Activated T-helper 17 cell treated with anti-CD3 and anti-CD28 coated beads, Interleukin-2, amount 50 U/mL, for 72 hours (primary cell): ENCODE measurements at regions not wholly inside any gene's neighbourhood (a gene's known extent, or its start where the extent isn't known, plus 50 kb on each side); places are given as distances from the start of the nearest gene placed in this dataset.

Source experiments
- ATAC-seq: fragments of 150-1000 bp; cut with Tn5 transposase; replicated peaks from 2 replicates; pipeline ENCODE4 v1.10.0; 2021; ENCODE audit warnings: mild to moderate bottlenecking, moderate library complexity
- H3K27ac Mint-ChIP-seq: one replicate; pipeline ENCODE4 v1.8.0; 2022; ENCODE audit warnings: mixed read lengths
- H3K27me3 Mint-ChIP-seq: one replicate; pipeline ENCODE4 v1.8.0; 2022; ENCODE audit warnings: mixed read lengths
- H3K36me3 Mint-ChIP-seq: one replicate; pipeline ENCODE4 v1.8.0; 2022; ENCODE audit warnings: low read depth, mild to moderate bottlenecking, mixed read lengths
- H3K4me1 Mint-ChIP-seq: one replicate; pipeline ENCODE4 v1.8.0; 2022; ENCODE audit warnings: mixed read lengths
- H3K4me3 Mint-ChIP-seq: one replicate; pipeline ENCODE4 v1.8.0; 2022; ENCODE audit warnings: mild to moderate bottlenecking, mixed read lengths
- H3K9me3 Mint-ChIP-seq: one replicate; pipeline ENCODE4 v1.8.0; 2022; ENCODE audit warnings: mixed read lengths

GRCh38 chr5:4362411-4362810, 766.8 kb downstream of the IRX1 start:
- H3K4me3 Mint-ChIP-seq = no peak overlapping the region
- no peaks in the 10 kb centered on the region for H3K36me3 Mint-ChIP-seq
- no peak overlapping the region for H3K27ac Mint-ChIP-seq
- no peak for ATAC-seq
- H3K9me3 Mint-ChIP-seq = peaks cover 24% of the 10 kb centered on the region
- no peaks in the 10 kb centered on the region for H3K4me1 Mint-ChIP-seq
- no peaks in the 10 kb centered on the region for H3K27me3 Mint-ChIP-seq

- H3K27ac Mint-ChIP-seq = no peak overlapping the region
- peaks cover 24% of the 10 kb centered on the region for H3K9me3 Mint-ChIP-seq
Observed at GRCh38 chr5:4363045-4363444, 767.4 kb downstream of the IRX1 start.

DNA sequence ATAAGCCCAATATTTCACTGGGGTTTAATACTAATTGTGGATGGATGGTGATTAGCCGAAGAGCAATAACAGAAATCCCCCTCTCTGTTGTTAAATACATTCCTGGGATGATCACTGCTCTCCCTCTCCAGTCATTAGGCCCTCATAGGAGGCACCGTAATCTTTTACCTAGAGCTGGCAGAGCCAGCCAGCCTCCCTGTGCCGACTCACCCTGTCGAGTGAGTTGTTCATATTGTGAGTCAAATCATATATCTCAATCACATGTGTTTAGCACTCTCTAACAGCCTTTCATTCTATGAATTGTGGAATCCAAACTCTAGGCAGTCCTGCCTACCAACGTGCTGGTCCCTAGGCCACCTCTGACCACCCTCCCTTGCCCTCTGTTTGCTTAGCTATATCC, 771.0 kb downstream of the IRX1 start:
- Mint-ChIP-seq H3K4me1 (no peaks in the 10 kb centered on the region), H3K4me3 (no peak overlapping the region), H3K36me3 (no peaks in the 10 kb centered on the region), H3K9me3 (peaks cover 15% of the 10 kb centered on the region), H3K27ac (no peak overlapping the region), H3K27me3 (no peaks in the 10 kb centered on the region)
- ATAC-seq = no peak

More at GRCh38 chr5:4363045-4363444, 767.4 kb downstream of the IRX1 start:
- H3K36me3 Mint-ChIP-seq = no peaks in the 10 kb centered on the region
- no peaks in the 10 kb centered on the region for H3K27me3 Mint-ChIP-seq
- no peaks in the 10 kb centered on the region for H3K4me1 Mint-ChIP-seq
- H3K4me3 Mint-ChIP-seq = no peak overlapping the region
- no peak for ATAC-seq

- Mint-ChIP-seq H3K27ac (no peak overlapping the region), H3K27me3 (no peaks in the 10 kb centered on the region), H3K4me1 (no peaks in the 10 kb centered on the region), H3K9me3 (peaks cover 19% of the 10 kb centered on the region), H3K36me3 (no peaks in the 10 kb centered on the region), H3K4me3 (no peak overlapping the region)
- ATAC-seq = no peak
Observed at GRCh38 chr5:4370218-4370617, 769.9 kb upstream of the ADAMTS16 start.

DNA sequence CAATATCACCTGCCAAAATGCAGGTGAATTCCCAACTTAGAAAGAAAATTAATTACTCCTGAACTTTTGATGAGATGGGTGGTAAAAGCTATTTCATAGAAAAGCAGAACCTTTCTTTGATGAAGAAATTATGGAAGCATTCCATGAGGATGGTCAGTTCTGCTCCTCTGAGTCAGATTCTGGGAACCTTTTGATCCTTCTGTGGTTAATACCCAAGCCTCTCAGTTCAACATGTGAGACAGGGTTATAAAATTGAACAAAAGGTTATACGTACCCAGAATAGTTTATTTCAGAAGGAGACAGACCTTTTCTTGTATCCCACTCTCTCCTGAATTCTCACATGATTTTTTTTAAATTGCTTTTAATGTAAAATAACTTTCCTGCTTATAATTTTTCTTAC, 767.6 kb upstream of the ADAMTS16 start:
- Mint-ChIP-seq H3K9me3 (peaks cover 15% of the 10 kb centered on the region), H3K4me3 (no peak overlapping the region), H3K27me3 (no peaks in the 10 kb centered on the region), H3K4me1 (no peaks in the 10 kb centered on the region), H3K36me3 (no peaks in the 10 kb centered on the region), H3K27ac (no peak overlapping the region)
- no peak for ATAC-seq

GRCh38 chr5:4373051-4373820, 766.9 kb upstream of the ADAMTS16 start:
- ATAC-seq = no peak
- Mint-ChIP-seq H3K27me3 (no peaks in the 10 kb centered on the region), H3K4me1 (no peaks in the 10 kb centered on the region), H3K36me3 (no peaks in the 10 kb centered on the region), H3K27ac (no peak overlapping the region), H3K4me3 (no peak overlapping the region), H3K9me3 (peaks cover 15% of the 10 kb centered on the region)

GRCh38 chr5:4374866-4375265, 765.3 kb upstream of the ADAMTS16 start:
- Mint-ChIP-seq H3K4me1 (no peaks in the 10 kb centered on the region), H3K9me3 (peaks cover 18% of the 10 kb centered on the region), H3K27ac (no peak overlapping the region), H3K36me3 (no peaks in the 10 kb centered on the region), H3K27me3 (no peaks in the 10 kb centered on the region), H3K4me3 (no peak overlapping the region)
- ATAC-seq = no peak

- Mint-ChIP-seq H3K4me3 (no peak overlapping the region), H3K9me3 (peaks cover 18% of the 10 kb centered on the region), H3K36me3 (no peaks in the 10 kb centered on the region), H3K27ac (no peak overlapping the region), H3K4me1 (no peaks in the 10 kb centered on the region), H3K27me3 (no peaks in the 10 kb centered on the region)
- ATAC-seq = no peak
Observed at GRCh38 chr5:4375640-4376039, 764.5 kb upstream of the ADAMTS16 start.

DNA sequence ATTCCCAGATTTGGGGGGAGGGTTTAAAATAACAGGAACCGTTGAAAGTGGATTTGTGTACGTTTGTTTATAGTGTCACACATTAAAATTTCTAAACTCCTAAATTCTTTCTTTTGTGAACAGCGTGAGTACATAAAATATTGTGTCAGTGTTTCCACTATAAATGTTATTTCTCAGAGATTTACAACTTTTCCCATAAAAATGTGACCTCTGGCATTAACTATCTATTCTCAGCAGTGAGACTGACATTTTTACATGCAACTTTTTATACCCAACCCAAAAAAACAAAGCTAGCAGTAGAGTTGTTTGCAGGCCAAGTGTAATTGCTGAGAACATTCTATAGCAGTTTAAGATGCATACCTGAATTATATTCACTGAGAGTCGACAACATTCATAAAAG, 757.0 kb upstream of the ADAMTS16 start:
- Mint-ChIP-seq H3K4me1 (no peaks in the 10 kb centered on the region), H3K27ac (no peak overlapping the region)

DNA sequence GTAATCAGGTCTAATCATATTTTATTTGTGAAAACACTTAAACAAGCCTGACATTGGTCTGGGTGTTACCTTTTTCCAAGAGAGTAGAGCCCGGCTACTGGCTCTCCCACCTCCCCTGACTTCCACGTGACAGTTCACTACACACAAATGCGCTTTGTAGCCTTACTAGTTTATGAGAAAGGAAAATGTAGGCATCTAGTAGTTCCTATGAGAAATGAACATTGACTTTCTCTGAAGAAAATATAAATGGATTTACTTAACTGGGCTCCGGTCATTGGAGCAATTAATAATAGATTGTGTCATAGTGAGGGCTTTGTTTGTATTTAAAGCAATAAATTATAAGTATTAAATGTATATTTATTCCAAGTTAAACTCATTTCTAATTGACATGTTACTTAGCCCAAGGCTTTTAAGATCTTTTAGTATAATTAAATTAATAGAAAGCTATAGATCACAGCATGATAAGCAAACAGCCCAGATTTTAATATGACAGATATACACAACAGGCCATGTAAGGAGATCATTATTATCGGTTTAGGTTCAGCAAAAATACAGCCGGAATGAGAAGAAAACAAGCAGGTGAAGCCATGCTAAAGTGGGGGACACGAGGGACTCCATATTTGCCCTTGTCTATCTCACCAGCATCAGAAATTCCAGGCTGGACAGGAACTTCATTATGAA, 756.5 kb upstream of the ADAMTS16 start:
- Mint-ChIP-seq H3K4me3 (no peak overlapping the region), H3K27ac (no peak overlapping the region), H3K36me3 (no peaks in the 10 kb centered on the region), H3K4me1 (no peaks in the 10 kb centered on the region), H3K27me3 (no peaks in the 10 kb centered on the region), H3K9me3 (peaks cover 14% of the 10 kb centered on the region)
- no peak for ATAC-seq

More for the DNA sequence above, 757.0 kb upstream of the ADAMTS16 start:
- Mint-ChIP-seq H3K27me3 (no peaks in the 10 kb centered on the region), H3K36me3 (no peaks in the 10 kb centered on the region), H3K4me3 (no peak overlapping the region), H3K9me3 (peaks cover 10% of the 10 kb centered on the region)
- ATAC-seq = no peak

GRCh38 chr5:4384649-4385048, 755.5 kb upstream of the ADAMTS16 start:
- no peaks in the 10 kb centered on the region for H3K36me3 Mint-ChIP-seq
- peaks cover 11% of the 10 kb centered on the region for H3K9me3 Mint-ChIP-seq
- no peak overlapping the region for H3K4me3 Mint-ChIP-seq
- no peak overlapping the region for H3K27ac Mint-ChIP-seq
- no peaks in the 10 kb centered on the region for H3K27me3 Mint-ChIP-seq
- ATAC-seq = no peak
- H3K4me1 Mint-ChIP-seq = no peaks in the 10 kb centered on the region

DNA sequence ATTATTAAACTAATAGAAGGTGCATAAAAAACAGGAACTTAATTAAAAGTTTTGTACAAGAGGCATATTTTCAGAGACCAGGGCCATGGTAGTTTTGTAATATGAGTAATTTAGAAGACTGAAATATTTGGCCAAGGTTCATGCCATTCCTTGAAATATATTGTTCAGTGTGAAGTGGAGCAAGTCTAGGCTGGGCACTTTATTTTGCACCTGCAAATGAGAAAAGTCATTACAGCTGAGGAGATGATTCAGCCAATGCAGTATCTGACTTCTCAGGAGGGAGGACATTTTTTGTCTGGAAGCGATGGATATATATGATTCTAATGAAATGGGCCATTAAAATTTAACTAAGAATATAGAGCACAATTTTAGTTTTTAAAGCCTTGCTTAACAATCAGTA, 754.0 kb upstream of the ADAMTS16 start:
- H3K4me1 Mint-ChIP-seq = no peaks in the 10 kb centered on the region
- H3K4me3 Mint-ChIP-seq = no peak overlapping the region
- peaks cover 14% of the 10 kb centered on the region for H3K9me3 Mint-ChIP-seq
- H3K36me3 Mint-ChIP-seq = no peaks in the 10 kb centered on the region
- H3K27ac Mint-ChIP-seq = no peak overlapping the region
- H3K27me3 Mint-ChIP-seq = no peaks in the 10 kb centered on the region
- ATAC-seq = no peak

DNA sequence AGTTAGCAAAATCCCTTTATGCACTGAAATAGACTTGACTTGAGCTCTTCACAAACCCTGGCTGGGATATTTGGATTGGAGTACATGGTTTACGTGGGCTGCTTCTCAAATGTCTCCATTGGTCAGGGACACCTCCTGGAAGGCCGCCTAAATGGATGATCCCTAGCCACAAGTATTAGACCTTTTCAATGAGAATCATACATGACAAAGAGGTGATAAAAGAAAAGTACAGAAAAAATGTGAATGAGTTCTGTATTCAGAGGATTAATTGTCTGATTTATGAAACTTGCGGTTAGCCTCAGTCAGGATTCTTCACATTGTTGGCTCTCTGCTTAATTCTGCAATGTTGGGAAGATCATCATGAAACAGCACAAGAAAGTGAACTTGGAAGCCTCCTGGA, 752.8 kb upstream of the ADAMTS16 start:
- H3K27ac Mint-ChIP-seq = no peak overlapping the region
- no peak overlapping the region for H3K4me3 Mint-ChIP-seq
- H3K36me3 Mint-ChIP-seq = no peaks in the 10 kb centered on the region
- no peaks in the 10 kb centered on the region for H3K4me1 Mint-ChIP-seq
- H3K27me3 Mint-ChIP-seq = no peaks in the 10 kb centered on the region
- H3K9me3 Mint-ChIP-seq = peaks cover 18% of the 10 kb centered on the region
- no peak for ATAC-seq

DNA sequence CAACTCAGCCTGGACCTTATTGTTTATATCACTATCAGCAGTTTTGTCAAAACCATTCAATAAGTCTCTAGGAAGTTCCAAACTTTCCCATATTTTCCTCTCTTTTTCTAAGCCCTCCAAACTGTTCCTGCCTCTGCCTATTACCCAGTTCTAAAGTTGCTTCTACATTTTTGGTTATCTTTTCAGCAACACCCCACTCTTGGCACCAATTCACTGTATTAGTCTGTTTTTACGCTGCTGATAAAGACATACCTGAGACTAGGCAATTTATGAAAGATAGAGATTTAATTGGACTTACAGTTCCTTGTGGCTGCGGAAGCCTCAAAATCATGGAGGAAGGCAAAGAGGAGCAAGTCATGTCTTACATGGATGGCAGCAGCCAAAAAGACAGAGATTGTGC, 744.4 kb upstream of the ADAMTS16 start:
- no peaks in the 10 kb centered on the region for H3K27me3 Mint-ChIP-seq
- H3K4me1 Mint-ChIP-seq = no peaks in the 10 kb centered on the region
- peaks cover 21% of the 10 kb centered on the region for H3K9me3 Mint-ChIP-seq
- H3K27ac Mint-ChIP-seq = no peak overlapping the region
- no peak overlapping the region for H3K4me3 Mint-ChIP-seq
- H3K36me3 Mint-ChIP-seq = no peaks in the 10 kb centered on the region
- no peak for ATAC-seq

DNA sequence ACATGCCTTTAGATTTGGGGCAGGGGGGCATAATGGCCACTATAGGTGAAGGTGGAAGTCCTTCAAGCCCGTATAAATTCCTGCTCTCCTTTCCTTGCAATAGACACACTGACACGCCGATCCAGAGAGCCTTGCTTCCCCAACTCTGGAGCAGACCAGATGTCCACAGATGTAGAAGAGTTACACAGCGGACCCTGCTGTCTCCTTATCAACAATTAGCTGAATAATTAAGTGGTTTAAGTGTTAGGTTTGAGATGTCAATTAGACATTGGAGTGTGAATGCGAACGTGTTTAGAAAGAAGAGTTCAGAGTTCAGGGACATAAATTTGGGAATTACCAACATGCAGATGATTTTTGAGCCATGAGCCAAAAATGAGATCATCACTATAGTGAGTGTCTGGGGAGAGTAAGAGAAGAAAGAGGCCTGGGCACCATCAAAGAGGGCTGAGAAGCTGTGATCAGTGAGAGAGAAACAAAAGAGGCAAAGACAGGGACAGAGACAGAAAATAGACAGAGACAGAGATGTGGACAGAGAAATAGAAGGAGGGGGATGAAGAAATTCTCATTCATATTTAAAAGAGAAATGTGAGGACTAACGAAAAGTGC, 734.4 kb upstream of the ADAMTS16 start:
- no peak for ATAC-seq
- Mint-ChIP-seq H3K4me3 (no peak overlapping the region), H3K9me3 (peaks cover 18% of the 10 kb centered on the region), H3K36me3 (no peaks in the 10 kb centered on the region), H3K27ac (no peak overlapping the region), H3K4me1 (no peaks in the 10 kb centered on the region), H3K27me3 (no peaks in the 10 kb centered on the region)
